ENCODE measurements at regions not wholly inside any gene's neighbourhood (a gene's known extent, or its start where the extent isn't known, plus 50 kb on each side); places are given as distances from the start of the nearest gene placed in this dataset.
"Not testable (repeated sequence)": the region's sequence is repeated elsewhere in the genome, so short reads cannot be mapped to it uniquely, and the experiment has no call there.

GRCh38 chr5:25764733-25765132, 1120.0 kb upstream of the CDH10 start:
- DNase-seq = no peak

GRCh38 chr5:25763781-25764180, 1119.0 kb upstream of the CDH10 start:
- DNase-seq = no peak

GRCh38 chr5:25754895-25755294, 1110.1 kb upstream of the CDH10 start:
- no peak for DNase-seq

- DNase-seq = no peak
These were observed 1100.1 kb upstream of the CDH10 start for GRCh38 chr5:25744908-25745307.

DNA sequence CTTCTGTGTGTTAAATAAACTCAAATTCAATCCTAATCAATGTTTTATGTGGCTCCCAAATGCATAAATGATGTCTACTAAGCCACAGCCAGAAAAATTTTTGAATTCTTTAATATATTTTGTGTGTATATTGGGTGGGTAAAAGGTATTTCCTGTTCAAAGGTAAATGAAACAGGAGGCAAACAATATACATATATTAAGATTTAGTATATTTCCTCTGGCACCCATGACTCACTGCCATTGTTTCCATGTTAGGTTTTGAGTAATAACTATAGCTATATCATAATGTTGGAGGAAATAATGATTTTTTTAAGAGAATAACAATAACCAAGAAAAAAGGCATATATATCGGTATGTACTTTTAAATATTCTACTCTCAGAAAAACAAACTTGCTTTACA, 1071.9 kb upstream of the CDH10 start:
- DNase-seq = no peak

GRCh38 chr5:25713259-25713658, 1068.5 kb upstream of the CDH10 start:
- no peak for DNase-seq

- DNase-seq = no peak
These were observed 1062.3 kb upstream of the CDH10 start for GRCh38 chr5:25707093-25707492.

DNA sequence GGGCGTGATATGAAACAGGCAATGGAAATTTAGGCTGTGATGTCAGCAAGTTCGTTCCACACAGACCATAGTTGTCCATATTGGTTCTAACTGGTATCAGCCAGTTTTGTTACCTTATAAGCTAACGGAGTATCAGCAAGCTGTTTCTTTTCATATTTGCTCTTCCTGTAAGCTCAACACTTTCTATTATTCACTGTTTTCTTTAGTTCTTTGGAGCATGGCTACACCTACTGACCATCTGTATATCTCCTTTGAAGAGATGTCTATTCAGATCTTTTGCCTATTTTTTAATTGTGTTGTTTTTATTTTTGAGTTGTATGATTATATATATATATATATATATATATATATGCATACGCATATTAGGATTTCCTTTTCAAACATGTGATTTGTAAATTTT, 1057.2 kb upstream of the CDH10 start:
- DNase-seq = no peak

DNA sequence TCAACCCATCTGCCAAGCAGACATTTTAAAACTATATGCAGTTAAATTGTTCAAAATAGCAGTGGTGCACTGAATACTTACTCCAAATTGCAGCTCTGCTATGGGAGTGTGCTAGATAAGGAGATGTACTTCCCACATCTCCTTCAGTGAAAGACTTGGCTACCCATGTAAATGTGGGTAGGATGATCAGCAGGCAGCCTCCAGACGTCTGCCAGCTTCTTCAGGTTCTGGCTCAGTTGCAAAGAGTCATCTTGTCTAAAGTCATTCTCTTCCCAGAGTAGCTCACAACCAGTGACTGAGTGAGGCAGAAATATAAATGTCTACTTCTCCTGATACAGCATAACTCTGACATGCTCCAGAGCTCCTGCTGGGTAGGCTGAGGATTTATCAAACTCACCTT, 1050.0 kb upstream of the CDH10 start:
- no peak for DNase-seq

- DNase-seq = no peak
These were observed 1043.4 kb upstream of the CDH10 start for GRCh38 chr5:25688156-25688555.

- DNase-seq = no peak
These were observed 1025.0 kb upstream of the CDH10 start for GRCh38 chr5:25669645-25670401.

DNA sequence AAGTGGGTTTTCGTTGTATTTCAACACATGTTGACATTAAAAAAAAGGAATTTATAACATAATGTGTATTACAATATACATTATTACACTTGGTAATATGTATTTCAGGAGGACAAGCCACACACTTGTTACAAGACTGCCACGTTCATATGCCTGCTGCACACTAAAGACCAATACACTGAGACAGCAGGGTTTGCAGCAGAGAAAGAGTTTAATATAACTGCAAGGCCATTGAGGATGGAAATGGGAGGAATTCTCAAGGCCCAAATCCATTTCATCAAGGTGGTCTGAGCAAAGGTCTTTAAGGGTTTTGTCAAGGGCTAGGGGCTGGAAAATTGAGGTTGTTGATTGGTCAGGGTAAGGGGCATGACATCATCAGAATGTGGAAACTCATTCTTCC, 1017.8 kb upstream of the CDH10 start:
- no peak for DNase-seq

DNA sequence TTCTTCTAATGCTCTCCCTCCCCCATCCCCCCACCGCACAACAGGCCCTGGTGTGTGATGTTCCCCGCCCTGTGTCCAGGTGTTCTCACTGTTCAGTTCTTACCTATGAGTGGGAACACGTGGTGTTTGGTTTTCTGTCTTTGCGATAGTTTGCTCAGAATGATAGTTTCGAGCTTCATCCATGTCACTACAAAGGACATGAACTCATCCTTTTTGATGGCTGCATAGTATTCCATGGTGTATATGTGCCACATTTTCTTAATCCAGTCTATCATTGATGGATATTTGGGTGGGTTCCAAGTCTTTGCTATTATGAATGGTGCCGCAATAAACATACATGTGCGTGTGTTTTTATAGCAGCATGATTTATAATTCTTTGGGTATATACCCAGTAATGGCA, 1005.5 kb upstream of the CDH10 start:
- not testable (repeated sequence) for DNase-seq

DNA sequence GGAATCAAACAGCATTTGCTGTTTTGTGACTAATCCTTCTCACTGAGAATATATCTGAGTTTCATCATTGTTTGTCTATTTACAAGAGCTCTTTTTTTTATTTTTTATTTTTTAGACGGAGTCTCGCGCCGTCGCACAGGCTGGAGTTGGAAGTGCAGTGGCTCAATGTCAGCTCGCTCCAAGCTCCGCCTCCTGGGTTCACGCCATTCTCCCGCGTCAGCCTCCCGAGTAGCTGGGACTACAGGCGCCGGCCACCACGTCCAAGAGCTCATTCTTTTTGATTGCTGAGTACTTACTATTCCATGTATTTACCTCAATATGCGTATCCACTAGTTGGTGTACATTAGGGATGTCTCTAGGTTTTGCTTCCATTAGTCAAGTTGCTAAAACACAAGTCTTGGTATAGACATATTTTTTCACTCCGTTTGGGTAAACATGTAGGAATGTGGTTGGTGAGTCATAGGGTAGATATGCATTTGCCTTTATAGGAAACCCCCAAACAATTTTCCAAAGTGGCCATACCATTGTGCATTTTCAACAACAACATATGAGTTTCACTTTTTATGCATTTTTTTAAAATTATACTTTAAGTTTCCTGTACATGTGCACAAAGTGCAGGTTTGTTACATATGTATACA, 1005.0 kb upstream of the CDH10 start:
- no peak for DNase-seq

GRCh38 chr5:25646421-25647341, 1001.9 kb upstream of the CDH10 start:
- DNase-seq = no peak

GRCh38 chr5:25641124-25641523, 996.3 kb upstream of the CDH10 start:
- no peak for DNase-seq

DNA sequence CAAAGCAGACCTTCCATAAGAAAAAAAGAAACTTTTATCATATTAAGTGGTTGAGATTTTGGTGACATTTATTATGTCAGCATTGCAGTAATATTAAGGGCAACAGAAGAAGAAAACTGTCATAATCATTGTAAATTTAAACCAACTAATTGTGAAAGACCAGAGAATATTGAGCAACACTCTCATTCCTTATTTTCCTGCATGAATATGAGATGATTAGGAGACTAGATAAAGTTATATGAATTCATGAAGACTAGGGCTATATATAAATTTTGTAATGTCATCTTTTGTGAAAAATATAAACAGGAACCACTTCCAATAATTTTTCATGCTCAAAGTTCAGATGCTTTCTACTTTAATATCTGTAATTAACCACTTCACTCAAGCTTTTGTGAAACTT, 974.5 kb upstream of the CDH10 start:
- no peak for DNase-seq

DNA sequence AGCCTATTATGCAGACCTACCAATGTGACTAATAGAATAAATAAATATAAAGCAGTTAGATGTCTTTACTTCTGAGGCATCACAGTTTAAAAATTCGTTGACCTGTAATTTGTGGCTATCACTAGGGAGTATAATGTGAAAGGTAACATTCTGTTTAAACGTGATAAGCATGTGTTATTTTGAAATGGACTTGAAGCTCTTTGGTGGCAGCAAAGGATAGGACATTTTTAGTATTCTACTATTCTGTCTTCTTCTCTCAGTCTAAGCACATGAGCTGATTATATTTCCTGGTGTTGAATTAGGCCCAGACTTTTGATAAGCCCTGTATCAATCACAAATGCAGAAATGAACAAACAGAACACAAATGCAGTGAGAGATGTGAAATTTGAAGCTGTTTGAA, 974.0 kb upstream of the CDH10 start:
- DNase-seq = no peak

- no peak for DNase-seq
These were observed 969.7 kb upstream of the CDH10 start for GRCh38 chr5:25614466-25614865.

DNA sequence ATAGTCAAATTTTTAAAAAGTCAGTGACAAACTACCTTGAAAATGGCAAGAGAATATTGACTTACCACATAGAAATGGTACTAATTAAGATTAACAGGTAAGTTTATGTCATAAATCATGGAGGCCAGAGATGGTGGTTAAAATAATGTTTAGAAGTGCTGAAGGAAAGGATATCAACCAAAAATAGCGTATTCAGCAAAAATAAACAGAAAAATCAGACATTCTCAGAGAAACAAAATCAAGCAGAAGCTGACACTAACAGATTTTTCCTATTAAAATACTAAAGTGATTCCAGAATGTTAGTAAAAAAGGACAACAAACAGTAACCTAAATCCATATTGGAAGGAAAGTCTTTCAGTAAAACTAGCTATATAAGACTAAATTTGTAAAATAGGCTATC, 959.9 kb upstream of the CDH10 start:
- no peak for DNase-seq

- DNase-seq = no peak
These were observed 934.3 kb upstream of the CDH10 start for GRCh38 chr5:25579111-25579510.

- DNase-seq = no peak
These were observed 928.9 kb upstream of the CDH10 start for GRCh38 chr5:25573691-25574090.

DNA sequence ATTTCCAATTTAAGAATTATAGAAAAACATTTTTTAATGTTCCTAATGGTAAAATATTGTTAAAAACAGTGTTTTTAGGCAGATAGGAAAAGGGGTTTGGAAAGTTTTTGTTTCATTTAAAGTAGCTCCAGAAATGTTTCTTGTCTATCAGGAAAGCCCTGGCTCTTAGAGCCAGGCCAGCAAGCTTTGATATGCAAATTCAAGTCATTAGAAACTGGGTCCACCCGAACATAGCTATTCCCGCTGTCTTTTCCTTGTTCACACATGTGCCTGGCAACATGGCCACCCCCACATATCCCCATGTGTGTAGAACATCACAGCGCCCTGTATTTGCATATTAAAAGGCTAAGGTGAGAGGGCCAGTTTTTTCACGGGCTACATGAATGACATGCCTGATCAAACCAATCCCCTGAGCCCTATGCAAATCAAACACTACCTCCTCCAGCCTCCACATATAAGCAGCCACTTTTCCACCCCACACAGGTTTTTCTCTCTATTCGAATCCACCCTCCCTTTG, 925.3 kb upstream of the CDH10 start:
- no peak for DNase-seq
